B cell (primary cell): ENCODE measurements at regions not wholly inside any gene's neighbourhood (a gene's known extent, or its start where the extent isn't known, plus 50 kb on each side); places are given as distances from the start of the nearest gene placed in this dataset.

ENCODE experiments used
- EZH2 ChIP-seq: IDR thresholded peaks from 2 replicates; pipeline ENCODE4 v1.6.1; 2012; ENCODE audit warnings: borderline replicate concordance, low read depth, mild to moderate bottlenecking, moderate library complexity, low read length; ENCODE audit not compliant: insufficient read depth, poor library complexity, severe bottlenecking
- TF ChIP-seq, protein P1 (sequence below): fragments of 200-600 bp; IDR thresholded peaks from one replicate; pipeline ENCODE4 v1.8.0; 2022; ENCODE audit warnings: antibody characterized with exemption, mild to moderate bottlenecking

DNA sequence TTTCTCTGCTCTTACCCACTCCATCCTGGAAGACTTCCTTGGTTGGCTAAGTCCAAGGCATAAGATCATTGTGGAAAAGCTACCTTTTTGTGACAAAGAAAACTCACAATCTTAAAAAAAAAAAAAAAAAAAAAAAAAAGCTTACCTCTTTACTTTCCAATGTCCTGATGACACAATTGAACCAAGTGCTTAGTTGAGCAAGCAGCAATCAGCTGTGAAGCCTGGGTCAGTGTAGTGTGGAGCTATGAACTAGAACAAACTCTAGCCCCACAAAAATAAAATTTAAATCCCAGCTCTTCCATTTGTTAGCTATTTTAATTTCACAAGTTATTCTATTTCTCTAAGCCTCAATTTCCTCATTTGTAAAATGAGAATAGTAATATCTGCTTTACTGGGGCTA lies 647.6 kb downstream of the LMO4 start:
- TF ChIP-seq, protein P1, sequence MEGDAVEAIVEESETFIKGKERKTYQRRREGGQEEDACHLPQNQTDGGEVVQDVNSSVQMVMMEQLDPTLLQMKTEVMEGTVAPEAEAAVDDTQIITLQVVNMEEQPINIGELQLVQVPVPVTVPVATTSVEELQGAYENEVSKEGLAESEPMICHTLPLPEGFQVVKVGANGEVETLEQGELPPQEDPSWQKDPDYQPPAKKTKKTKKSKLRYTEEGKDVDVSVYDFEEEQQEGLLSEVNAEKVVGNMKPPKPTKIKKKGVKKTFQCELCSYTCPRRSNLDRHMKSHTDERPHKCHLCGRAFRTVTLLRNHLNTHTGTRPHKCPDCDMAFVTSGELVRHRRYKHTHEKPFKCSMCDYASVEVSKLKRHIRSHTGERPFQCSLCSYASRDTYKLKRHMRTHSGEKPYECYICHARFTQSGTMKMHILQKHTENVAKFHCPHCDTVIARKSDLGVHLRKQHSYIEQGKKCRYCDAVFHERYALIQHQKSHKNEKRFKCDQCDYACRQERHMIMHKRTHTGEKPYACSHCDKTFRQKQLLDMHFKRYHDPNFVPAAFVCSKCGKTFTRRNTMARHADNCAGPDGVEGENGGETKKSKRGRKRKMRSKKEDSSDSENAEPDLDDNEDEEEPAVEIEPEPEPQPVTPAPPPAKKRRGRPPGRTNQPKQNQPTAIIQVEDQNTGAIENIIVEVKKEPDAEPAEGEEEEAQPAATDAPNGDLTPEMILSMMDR = no peak
- no peak for TF ChIP-seq EZH2
